ENCODE measurements at regions not wholly inside any gene's neighbourhood (a gene's known extent, or its start where the extent isn't known, plus 50 kb on each side); places are given as distances from the start of the nearest gene placed in this dataset.

DNA sequence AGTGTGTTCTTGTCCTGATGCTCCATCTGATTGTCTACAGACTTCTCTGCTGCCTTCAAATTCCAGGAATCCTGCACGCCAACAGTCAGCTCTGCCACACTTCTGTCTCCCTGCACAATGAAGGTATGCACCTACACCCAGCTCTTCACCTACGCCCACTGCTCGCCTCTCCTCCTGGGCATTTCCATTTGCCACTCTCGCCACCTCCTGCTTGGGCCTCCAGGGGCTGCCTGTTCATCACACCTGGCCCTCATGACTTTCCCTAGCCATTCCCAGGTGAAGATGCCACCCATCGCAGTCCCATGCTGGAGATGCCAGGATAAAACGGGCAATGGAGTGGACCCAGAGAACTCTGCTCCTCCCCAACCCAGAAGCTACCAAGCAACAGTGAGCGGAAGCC is 96.5 kb upstream of the ATP1A1 start:
- no peaks in the 10 kb centered on the region for H3K79me2 ChIP-seq (ENCODE audit: insufficient read depth)
- H3K4me1 ChIP-seq (ENCODE audit: control insufficient read depth in 1 of 2, insufficient read depth in 2 of 2, low read depth in 1 of 2, low read length in 1 of 2) = no peaks in the 10 kb centered on the region
- H3K9ac ChIP-seq = no peak overlapping the region
- H3K27me3 ChIP-seq (ENCODE audit: insufficient read depth) = no peaks in the 10 kb centered on the region; the same call in 1 of the 2 replicates
- TF ChIP-seq RFX5 (IDR thresholded peaks at IDR 0.05; ENCODE audit: low read length) (no peak), FOXM1 (IDR thresholded peaks at IDR 0.05; ENCODE audit: low read depth) (no peak), RXRA (IDR thresholded peaks at IDR 0.05; ENCODE audit: borderline replicate concordance, low read depth) (no peak), TCF12 (IDR thresholded peaks at IDR 0.05) (no peak)
- TF ChIP-seq, protein P1, sequence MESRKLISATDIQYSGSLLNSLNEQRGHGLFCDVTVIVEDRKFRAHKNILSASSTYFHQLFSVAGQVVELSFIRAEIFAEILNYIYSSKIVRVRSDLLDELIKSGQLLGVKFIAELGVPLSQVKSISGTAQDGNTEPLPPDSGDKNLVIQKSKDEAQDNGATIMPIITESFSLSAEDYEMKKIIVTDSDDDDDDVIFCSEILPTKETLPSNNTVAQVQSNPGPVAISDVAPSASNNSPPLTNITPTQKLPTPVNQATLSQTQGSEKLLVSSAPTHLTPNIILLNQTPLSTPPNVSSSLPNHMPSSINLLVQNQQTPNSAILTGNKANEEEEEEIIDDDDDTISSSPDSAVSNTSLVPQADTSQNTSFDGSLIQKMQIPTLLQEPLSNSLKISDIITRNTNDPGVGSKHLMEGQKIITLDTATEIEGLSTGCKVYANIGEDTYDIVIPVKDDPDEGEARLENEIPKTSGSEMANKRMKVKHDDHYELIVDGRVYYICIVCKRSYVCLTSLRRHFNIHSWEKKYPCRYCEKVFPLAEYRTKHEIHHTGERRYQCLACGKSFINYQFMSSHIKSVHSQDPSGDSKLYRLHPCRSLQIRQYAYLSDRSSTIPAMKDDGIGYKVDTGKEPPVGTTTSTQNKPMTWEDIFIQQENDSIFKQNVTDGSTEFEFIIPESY (IDR thresholded peaks at IDR 0.05; ENCODE audit: borderline replicate concordance, low read depth) = no peak
- TF ChIP-seq, protein P2, sequence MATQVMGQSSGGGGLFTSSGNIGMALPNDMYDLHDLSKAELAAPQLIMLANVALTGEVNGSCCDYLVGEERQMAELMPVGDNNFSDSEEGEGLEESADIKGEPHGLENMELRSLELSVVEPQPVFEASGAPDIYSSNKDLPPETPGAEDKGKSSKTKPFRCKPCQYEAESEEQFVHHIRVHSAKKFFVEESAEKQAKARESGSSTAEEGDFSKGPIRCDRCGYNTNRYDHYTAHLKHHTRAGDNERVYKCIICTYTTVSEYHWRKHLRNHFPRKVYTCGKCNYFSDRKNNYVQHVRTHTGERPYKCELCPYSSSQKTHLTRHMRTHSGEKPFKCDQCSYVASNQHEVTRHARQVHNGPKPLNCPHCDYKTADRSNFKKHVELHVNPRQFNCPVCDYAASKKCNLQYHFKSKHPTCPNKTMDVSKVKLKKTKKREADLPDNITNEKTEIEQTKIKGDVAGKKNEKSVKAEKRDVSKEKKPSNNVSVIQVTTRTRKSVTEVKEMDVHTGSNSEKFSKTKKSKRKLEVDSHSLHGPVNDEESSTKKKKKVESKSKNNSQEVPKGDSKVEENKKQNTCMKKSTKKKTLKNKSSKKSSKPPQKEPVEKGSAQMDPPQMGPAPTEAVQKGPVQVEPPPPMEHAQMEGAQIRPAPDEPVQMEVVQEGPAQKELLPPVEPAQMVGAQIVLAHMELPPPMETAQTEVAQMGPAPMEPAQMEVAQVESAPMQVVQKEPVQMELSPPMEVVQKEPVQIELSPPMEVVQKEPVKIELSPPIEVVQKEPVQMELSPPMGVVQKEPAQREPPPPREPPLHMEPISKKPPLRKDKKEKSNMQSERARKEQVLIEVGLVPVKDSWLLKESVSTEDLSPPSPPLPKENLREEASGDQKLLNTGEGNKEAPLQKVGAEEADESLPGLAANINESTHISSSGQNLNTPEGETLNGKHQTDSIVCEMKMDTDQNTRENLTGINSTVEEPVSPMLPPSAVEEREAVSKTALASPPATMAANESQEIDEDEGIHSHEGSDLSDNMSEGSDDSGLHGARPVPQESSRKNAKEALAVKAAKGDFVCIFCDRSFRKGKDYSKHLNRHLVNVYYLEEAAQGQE (IDR thresholded peaks at IDR 0.05; ENCODE audit: low read depth, low read length) = no peak
- H4K20me1 ChIP-seq (ENCODE audit: insufficient read depth) = no peaks in the 10 kb centered on the region
- ChIA-PET POLR2A (no interaction called here), CTCF (no interaction called here)
- H2AFZ ChIP-seq (ENCODE audit: low read depth) = no peak overlapping the region
- no peaks in the 10 kb centered on the region for H3F3A ChIP-seq (replicated peaks; ENCODE audit: insufficient read depth)
- no peak overlapping the region for H3K27ac ChIP-seq (ENCODE audit: low read depth in 2 of 2, low read length in 1 of 2)
- H3K9me3 ChIP-seq = no peaks in the 10 kb centered on the region
- no peak overlapping the region for H3K4me2 ChIP-seq
- no peaks in the 10 kb centered on the region for H3K9me2 ChIP-seq
- H3K36me3 ChIP-seq (replicated peaks in 1 of 2; ENCODE audit: control insufficient read depth in 1 of 2, insufficient read depth in 2 of 2, low read length in 1 of 2) = no peaks in the 10 kb centered on the region
- no peak overlapping the region for H3K4me3 ChIP-seq (ENCODE audit: low read depth in 2 of 2, low read length in 1 of 2)
- WGBS (ENCODE audit: low lambda C conversion rate) = 74% methylated on average over 4 of the region's 7 CpGs
- DNase-seq = no peak

- no peaks in the 10 kb centered on the region for H3F3A ChIP-seq (replicated peaks; ENCODE audit: insufficient read depth)
- H3K9me2 ChIP-seq = no peaks in the 10 kb centered on the region
- no peak overlapping the region for H2AFZ ChIP-seq (ENCODE audit: low read depth)
- H3K9ac ChIP-seq = no peak overlapping the region
- no peak overlapping the region for H3K4me2 ChIP-seq
- no peak for DNase-seq
- ChIA-PET POLR2A (no interaction called here), CTCF (no interaction called here)
- no peaks in the 10 kb centered on the region for H3K4me1 ChIP-seq (ENCODE audit: control insufficient read depth in 1 of 2, insufficient read depth in 2 of 2, low read depth in 1 of 2, low read length in 1 of 2)
- no peaks in the 10 kb centered on the region; the same call in 1 of the 2 replicates for H3K27me3 ChIP-seq (ENCODE audit: insufficient read depth)
- no peaks in the 10 kb centered on the region for H3K9me3 ChIP-seq
- no peak overlapping the region for H3K4me3 ChIP-seq (ENCODE audit: low read depth in 2 of 2, low read length in 1 of 2)
- no peaks in the 10 kb centered on the region for H4K20me1 ChIP-seq (ENCODE audit: insufficient read depth)
- WGBS (ENCODE audit: low lambda C conversion rate) = 33% methylated on average over 6 of the region's 6 CpGs
- H3K36me3 ChIP-seq (replicated peaks in 1 of 2; ENCODE audit: control insufficient read depth in 1 of 2, insufficient read depth in 2 of 2, low read length in 1 of 2) = no peaks in the 10 kb centered on the region
- no peaks in the 10 kb centered on the region for H3K79me2 ChIP-seq (ENCODE audit: insufficient read depth)
- no peak overlapping the region for H3K27ac ChIP-seq (ENCODE audit: low read depth in 2 of 2, low read length in 1 of 2)
- TF ChIP-seq EP300 (IDR thresholded peaks at IDR 0.05; ENCODE audit: borderline replicate concordance in 1 of 2, low read depth in 1 of 2, low read length in 1 of 2) (no peak), RFX5 (IDR thresholded peaks at IDR 0.05; ENCODE audit: low read length) (no peak), CHD2 (IDR thresholded peaks at IDR 0.05; ENCODE audit: low read length, partially characterized antibody) (no peak), SMC3 (IDR thresholded peaks at IDR 0.05; ENCODE audit: low read depth, low read length) (no peak), TCF12 (IDR thresholded peaks at IDR 0.05) (no peak), FOXM1 (IDR thresholded peaks at IDR 0.05; ENCODE audit: low read depth) (no peak), MEF2A (IDR thresholded peaks at IDR 0.05; ENCODE audit: borderline replicate concordance, low read depth) (no peak), EZH2phosphoT487 (IDR thresholded peaks at IDR 0.05; ENCODE audit: borderline replicate concordance, low read depth) (no peak), RAD21 (IDR thresholded peaks at IDR 0.05; ENCODE audit: low read length) (no peak), SIN3A (IDR thresholded peaks at IDR 0.05; ENCODE audit: borderline replicate concordance, low read depth, low read length) (no peak), TAF1 (IDR thresholded peaks at IDR 0.05; ENCODE audit: borderline replicate concordance, low read depth, low read length) (no peak), YY1 (IDR thresholded peaks at IDR 0.05; ENCODE audit: low read depth) (no peak), GATA2 (CRISPR knock-in tag; IDR thresholded peaks at IDR 0.05) (no peak)
- TF ChIP-seq, protein P3, sequence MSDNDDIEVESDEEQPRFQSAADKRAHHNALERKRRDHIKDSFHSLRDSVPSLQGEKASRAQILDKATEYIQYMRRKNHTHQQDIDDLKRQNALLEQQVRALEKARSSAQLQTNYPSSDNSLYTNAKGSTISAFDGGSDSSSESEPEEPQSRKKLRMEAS (IDR thresholded peaks at IDR 0.05; ENCODE audit: low read depth) = no peak
- TF ChIP-seq, protein P2 (IDR thresholded peaks at IDR 0.05; ENCODE audit: low read depth, low read length) = no peak
Observed at GRCh38 chr1:116277840-116278540, 95.1 kb upstream of the ATP1A1 start.

Measured in SK-N-SH (cell line).